Endothelial cell (in vitro differentiated cells): ENCODE measurements at regions not wholly inside any gene's neighbourhood (a gene's known extent, or its start where the extent isn't known, plus 50 kb on each side); places are given as distances from the start of the nearest gene placed in this dataset.

Experiments
- DNase-seq: peaks from one replicate; pipeline ENCODE4 v3.0.0; 2021; ENCODE audit warnings: low spot score
- H3K27ac Mint-ChIP-seq: one replicate; pipeline ENCODE4 v1.8.0; 2021; ENCODE audit warnings: mixed read lengths, inconsistent platforms; ENCODE audit not compliant: unreplicated experiment
- H3K27me3 Mint-ChIP-seq: one replicate; pipeline ENCODE4 v1.8.0; 2021; ENCODE audit warnings: mild to moderate bottlenecking, moderate library complexity, mixed read lengths, inconsistent platforms; ENCODE audit not compliant: unreplicated experiment
- H3K36me3 Mint-ChIP-seq: one replicate; pipeline ENCODE4 v1.8.0; 2021; ENCODE audit warnings: mild to moderate bottlenecking, low read depth, mixed read lengths, inconsistent platforms; ENCODE audit not compliant: unreplicated experiment
- H3K4me1 Mint-ChIP-seq: one replicate; pipeline ENCODE4 v1.8.0; 2021; ENCODE audit warnings: mild to moderate bottlenecking, mixed read lengths, inconsistent platforms; ENCODE audit not compliant: unreplicated experiment
- H3K4me3 Mint-ChIP-seq: one replicate; pipeline ENCODE4 v1.8.0; 2021; ENCODE audit warnings: mild to moderate bottlenecking, mixed read lengths, inconsistent platforms; ENCODE audit not compliant: unreplicated experiment
- H3K9me3 Mint-ChIP-seq: one replicate; pipeline ENCODE4 v1.8.0; 2021; ENCODE audit warnings: mixed read lengths, inconsistent platforms; ENCODE audit not compliant: unreplicated experiment
- TF ChIP-seq, protein P1 (sequence below): fragments of 200-600 bp; sonication (generic); IDR thresholded peaks from one replicate; pipeline ENCODE4 v1.5.0; 2021; ENCODE audit warnings: antibody characterized with exemption; ENCODE audit not compliant: unreplicated experiment

DNA sequence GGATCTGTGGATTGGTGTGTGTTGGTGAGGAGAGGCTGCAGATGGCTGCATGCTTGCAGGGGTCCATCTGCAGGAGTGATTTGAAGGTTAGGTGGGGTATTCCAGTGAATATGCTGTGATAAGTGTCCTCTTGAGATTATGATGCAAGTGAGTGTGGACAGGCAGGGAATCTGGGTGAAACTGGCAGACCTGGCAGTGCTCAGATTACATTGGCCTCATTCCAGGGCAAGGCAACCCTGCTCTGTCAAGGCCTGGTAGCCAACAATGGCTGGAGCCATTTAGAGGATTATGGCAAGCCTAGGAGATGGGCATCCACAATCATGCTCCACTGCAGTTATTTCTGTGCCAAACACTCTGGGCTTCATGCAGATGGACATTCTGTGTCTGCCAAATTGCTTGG, 113.9 kb downstream of the RTL3 start:
- no peaks in the 10 kb centered on the region for H3K4me1 Mint-ChIP-seq
- no peaks in the 10 kb centered on the region for H3K27me3 Mint-ChIP-seq
- no peaks in the 10 kb centered on the region for H3K9me3 Mint-ChIP-seq
- no peak overlapping the region for H3K4me3 Mint-ChIP-seq
- H3K27ac Mint-ChIP-seq = no peak overlapping the region
- no peak for DNase-seq
- H3K36me3 Mint-ChIP-seq = no peaks in the 10 kb centered on the region
- TF ChIP-seq, protein P1, sequence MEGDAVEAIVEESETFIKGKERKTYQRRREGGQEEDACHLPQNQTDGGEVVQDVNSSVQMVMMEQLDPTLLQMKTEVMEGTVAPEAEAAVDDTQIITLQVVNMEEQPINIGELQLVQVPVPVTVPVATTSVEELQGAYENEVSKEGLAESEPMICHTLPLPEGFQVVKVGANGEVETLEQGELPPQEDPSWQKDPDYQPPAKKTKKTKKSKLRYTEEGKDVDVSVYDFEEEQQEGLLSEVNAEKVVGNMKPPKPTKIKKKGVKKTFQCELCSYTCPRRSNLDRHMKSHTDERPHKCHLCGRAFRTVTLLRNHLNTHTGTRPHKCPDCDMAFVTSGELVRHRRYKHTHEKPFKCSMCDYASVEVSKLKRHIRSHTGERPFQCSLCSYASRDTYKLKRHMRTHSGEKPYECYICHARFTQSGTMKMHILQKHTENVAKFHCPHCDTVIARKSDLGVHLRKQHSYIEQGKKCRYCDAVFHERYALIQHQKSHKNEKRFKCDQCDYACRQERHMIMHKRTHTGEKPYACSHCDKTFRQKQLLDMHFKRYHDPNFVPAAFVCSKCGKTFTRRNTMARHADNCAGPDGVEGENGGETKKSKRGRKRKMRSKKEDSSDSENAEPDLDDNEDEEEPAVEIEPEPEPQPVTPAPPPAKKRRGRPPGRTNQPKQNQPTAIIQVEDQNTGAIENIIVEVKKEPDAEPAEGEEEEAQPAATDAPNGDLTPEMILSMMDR = no peak

DNA sequence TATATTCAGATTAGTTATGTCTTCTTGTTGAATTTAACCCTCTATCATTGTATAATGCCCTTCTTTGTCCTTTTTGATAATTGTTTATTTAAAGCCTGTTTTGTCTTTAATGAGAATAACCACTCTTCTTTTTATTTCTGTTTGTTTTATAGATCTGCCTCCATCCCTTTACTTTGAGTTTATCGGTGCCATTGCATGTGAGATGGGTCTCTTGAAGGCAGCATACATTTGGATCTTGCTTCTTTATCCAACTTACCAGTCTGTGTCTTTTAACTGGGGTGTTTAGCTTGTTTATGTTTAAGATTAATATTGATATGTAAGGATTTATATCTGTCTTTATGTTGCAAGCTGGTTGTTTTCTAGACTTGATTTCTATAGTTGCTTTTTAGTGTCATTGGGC, 115.8 kb downstream of the RTL3 start:
- Mint-ChIP-seq H3K9me3 (no peaks in the 10 kb centered on the region), H3K27ac (no peak overlapping the region)

DNA sequence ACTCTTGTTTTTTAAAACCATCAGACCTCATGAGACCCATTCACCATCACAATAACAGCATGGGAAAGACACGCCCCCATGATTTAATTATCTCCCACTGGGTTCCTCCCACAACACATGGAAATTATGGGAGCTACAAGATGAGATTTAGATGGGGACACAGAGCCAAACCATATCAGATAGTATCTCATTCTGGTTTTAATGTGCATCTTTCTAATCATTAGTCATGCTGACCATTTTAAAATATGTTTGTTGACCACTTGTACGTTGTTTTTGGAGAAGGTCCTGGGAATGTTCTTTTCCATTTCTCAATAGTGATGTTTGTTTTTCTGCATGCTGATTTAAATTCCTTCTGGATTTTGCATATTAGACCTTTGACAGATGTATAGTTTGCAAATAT, 119.0 kb downstream of the RTL3 start:
- TF ChIP-seq, protein P1 = no peak
- Mint-ChIP-seq H3K9me3 (no peaks in the 10 kb centered on the region), H3K4me3 (no peak overlapping the region), H3K27me3 (peaks cover 2% of the 10 kb centered on the region), H3K4me1 (no peaks in the 10 kb centered on the region), H3K27ac (no peak overlapping the region), H3K36me3 (no peaks in the 10 kb centered on the region)
- no peak for DNase-seq

More for the DNA sequence above, 115.8 kb downstream of the RTL3 start:
- TF ChIP-seq, protein P1 = no peak
- no peaks in the 10 kb centered on the region for H3K4me1 Mint-ChIP-seq
- H3K4me3 Mint-ChIP-seq = no peak overlapping the region
- H3K36me3 Mint-ChIP-seq = no peaks in the 10 kb centered on the region
- no peaks in the 10 kb centered on the region for H3K27me3 Mint-ChIP-seq
- DNase-seq = no peak

DNA sequence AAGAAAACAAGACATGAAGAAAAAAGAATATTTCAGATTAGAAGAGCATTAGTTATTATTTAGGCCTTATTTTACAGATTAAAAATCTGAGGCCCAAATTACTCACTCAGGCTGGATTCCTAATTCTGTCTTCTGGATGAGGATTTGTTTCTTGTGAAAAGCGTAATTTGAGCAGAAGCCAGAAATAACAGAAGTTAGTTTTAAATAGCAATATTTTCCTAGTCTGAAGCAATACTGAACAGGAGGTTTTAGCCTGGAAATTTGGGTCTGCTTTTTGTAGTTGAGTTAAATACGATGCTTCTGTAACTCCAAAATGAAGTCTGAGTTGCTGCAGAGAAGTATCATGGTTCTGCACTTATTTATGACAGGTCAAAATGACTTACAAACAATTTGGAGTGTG, 124.9 kb downstream of the RTL3 start:
- no peaks in the 10 kb centered on the region for H3K9me3 Mint-ChIP-seq
- H3K36me3 Mint-ChIP-seq = no peaks in the 10 kb centered on the region
- H3K27me3 Mint-ChIP-seq = peaks cover 2% of the 10 kb centered on the region
- H3K27ac Mint-ChIP-seq = no peak overlapping the region
- H3K4me1 Mint-ChIP-seq = no peaks in the 10 kb centered on the region
- no peak overlapping the region for H3K4me3 Mint-ChIP-seq
- DNase-seq = no peak
- TF ChIP-seq, protein P1 = no peak

DNA sequence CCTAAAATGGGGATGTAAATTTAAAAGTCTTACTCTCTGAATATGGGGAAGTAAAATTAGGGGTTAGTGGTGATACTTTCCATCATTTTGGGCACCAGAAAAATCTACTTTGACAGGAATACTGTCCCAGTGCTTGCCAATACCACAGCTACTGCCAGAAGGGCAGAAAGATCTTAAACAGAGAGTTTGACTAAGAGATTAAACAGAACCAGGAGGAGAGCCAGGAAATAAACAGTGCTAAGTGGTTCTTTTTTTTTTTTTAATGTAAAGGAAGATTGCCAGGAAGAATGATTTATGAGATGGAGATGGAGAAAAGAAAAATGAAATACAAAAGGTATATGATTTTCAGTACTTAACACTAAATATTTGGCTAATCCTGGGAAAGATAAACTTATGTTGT, 126.8 kb downstream of the RTL3 start:
- H3K27ac Mint-ChIP-seq = no peak overlapping the region
- H3K9me3 Mint-ChIP-seq = no peaks in the 10 kb centered on the region
- H3K4me3 Mint-ChIP-seq = no peak overlapping the region
- no peaks in the 10 kb centered on the region for H3K36me3 Mint-ChIP-seq
- TF ChIP-seq, protein P1 = no peak
- no peaks in the 10 kb centered on the region for H3K4me1 Mint-ChIP-seq
- peaks cover 2% of the 10 kb centered on the region for H3K27me3 Mint-ChIP-seq
- no peak for DNase-seq
